ENCODE measurements at regions not wholly inside any gene's neighbourhood (a gene's known extent, or its start where the extent isn't known, plus 50 kb on each side); places are given as distances from the start of the nearest gene placed in this dataset.

- no peaks in the 10 kb centered on the region for H3K36me3 ChIP-seq
- no peak for DNase-seq (ENCODE audit: low spot score in 2 of 2)
- no peak overlapping the region for H3K27ac ChIP-seq
- TF ChIP-seq EP300 (IDR thresholded peaks at IDR 0.05): no peak
- TF ChIP-seq POLR2A (IDR thresholded peaks at IDR 0.05): no peak
- TF ChIP-seq POLR2AphosphoS5 (IDR thresholded peaks at IDR 0.05): no peak
- no peak for TF ChIP-seq CTCF (IDR thresholded peaks at IDR 0.05)
- WGBS: 72% methylated on average over 2 of the region's 2 CpGs
- H3K9me3 ChIP-seq: no peaks in the 10 kb centered on the region
- H3K4me1 ChIP-seq: peaks cover 9% of the 10 kb centered on the region
- H3K27me3 ChIP-seq: no peaks in the 10 kb centered on the region
- H3K4me3 ChIP-seq: no peak overlapping the region
These were observed 95.8 kb upstream of the UBE2E1 start for GRCh38 chr3:23709987-23710386.

- H3K9me3 ChIP-seq: no peaks in the 10 kb centered on the region
- no peaks in the 10 kb centered on the region for H3K36me3 ChIP-seq
- H3K4me3 ChIP-seq: no peak overlapping the region
- H3K27ac ChIP-seq: no peak overlapping the region
- DNase-seq (ENCODE audit: low spot score in 2 of 2): no peak
- no peak for TF ChIP-seq CTCF (IDR thresholded peaks at IDR 0.05)
- TF ChIP-seq EP300 (IDR thresholded peaks at IDR 0.05): no peak
- TF ChIP-seq POLR2AphosphoS5 (IDR thresholded peaks at IDR 0.05): no peak
- TF ChIP-seq POLR2A (IDR thresholded peaks at IDR 0.05): no peak
- H3K4me1 ChIP-seq: peaks cover 9% of the 10 kb centered on the region
- 70% methylated on average over 9 of the region's 9 CpGs for WGBS
- H3K27me3 ChIP-seq: no peaks in the 10 kb centered on the region
These were observed 95.2 kb upstream of the UBE2E1 start for GRCh38 chr3:23710555-23710954.

- 88% methylated on average over 10 of the region's 10 CpGs for WGBS
- H3K27ac ChIP-seq: no peak overlapping the region
- no peak for DNase-seq (ENCODE audit: low spot score in 2 of 2)
- no peak overlapping the region for H3K4me3 ChIP-seq
- H3K27me3 ChIP-seq: no peaks in the 10 kb centered on the region
- peaks cover 9% of the 10 kb centered on the region for H3K4me1 ChIP-seq
- TF ChIP-seq EP300 (IDR thresholded peaks at IDR 0.05): no peak
- no peak for TF ChIP-seq POLR2AphosphoS5 (IDR thresholded peaks at IDR 0.05)
- TF ChIP-seq POLR2A (IDR thresholded peaks at IDR 0.05): no peak
- TF ChIP-seq CTCF (IDR thresholded peaks at IDR 0.05): no peak
- H3K9me3 ChIP-seq: no peaks in the 10 kb centered on the region
- H3K36me3 ChIP-seq: no peaks in the 10 kb centered on the region
These were observed 93.8 kb upstream of the UBE2E1 start for GRCh38 chr3:23711916-23712494.

GRCh38 chr3:23712656-23713559, 92.8 kb upstream of the UBE2E1 start:
- no peak for DNase-seq (ENCODE audit: low spot score in 2 of 2)
- Histone ChIP-seq H3K9me3 (no peaks in the 10 kb centered on the region), H3K36me3 (no peaks in the 10 kb centered on the region), H3K27me3 (no peaks in the 10 kb centered on the region), H3K27ac (no peak overlapping the region), H3K4me1 (peaks cover 9% of the 10 kb centered on the region), H3K4me3 (no peak overlapping the region)
- no peak for TF ChIP-seq POLR2AphosphoS5 (IDR thresholded peaks at IDR 0.05)
- TF ChIP-seq POLR2A (IDR thresholded peaks at IDR 0.05): no peak
- TF ChIP-seq CTCF (IDR thresholded peaks at IDR 0.05): no peak
- TF ChIP-seq EP300 (IDR thresholded peaks at IDR 0.05): no peak
- WGBS: 29% methylated on average over 8 of the region's 9 CpGs

- Histone ChIP-seq H3K27ac (no peak overlapping the region), H3K36me3 (no peaks in the 10 kb centered on the region), H3K9me3 (no peaks in the 10 kb centered on the region), H3K4me3 (no peak overlapping the region), H3K4me1 (peaks cover 9% of the 10 kb centered on the region), H3K27me3 (no peaks in the 10 kb centered on the region)
- no peak for TF ChIP-seq POLR2A (IDR thresholded peaks at IDR 0.05)
- no peak for TF ChIP-seq CTCF (IDR thresholded peaks at IDR 0.05)
- no peak for TF ChIP-seq POLR2AphosphoS5 (IDR thresholded peaks at IDR 0.05)
- no peak for TF ChIP-seq EP300 (IDR thresholded peaks at IDR 0.05)
- no peak for DNase-seq (ENCODE audit: low spot score in 2 of 2)
- 89% methylated on average over 4 of the region's 4 CpGs for WGBS
These were observed 92.1 kb upstream of the UBE2E1 start for GRCh38 chr3:23713641-23714040.

All from suprapubic skin (tissue), 4 donors.